CD14-positive monocyte (primary cell): ENCODE measurements at regions not wholly inside any gene's neighbourhood (a gene's known extent, or its start where the extent isn't known, plus 50 kb on each side); places are given as distances from the start of the nearest gene placed in this dataset.

Experiments used
- DNase-seq, 3 donors: peaks; one replicate each; pipeline ENCODE4 v3.0.0-alpha.2; 2011 to 2022
- H2AFZ ChIP-seq: 2 replicates; pipeline ENCODE4 v1.6.0; 2012; ENCODE audit warnings: mild to moderate bottlenecking, low read depth, low read length, inconsistent platforms; ENCODE audit not compliant: insufficient read depth, poor library complexity, severe bottlenecking
- H3K27ac ChIP-seq, 2 donors: 1 replicate in 1 of 2; 2 replicates in 1 of 2; pipeline ENCODE4 v1.5.1; 2012 to 2013; ENCODE audit warnings: low read length in 2 of 2, control low read depth in 1 of 2, inconsistent platforms in 1 of 2, low read depth in 1 of 2, mild to moderate bottlenecking in 1 of 2
- H3K27me3 ChIP-seq, 2 donors: one replicate each; pipeline versions ENCODE4 v1.6.0 to v1.6.1; 2011 to 2013; ENCODE audit warnings: low read length in 2 of 2; ENCODE audit not compliant: control insufficient read depth in 2 of 2, insufficient read depth in 2 of 2
- H3K36me3 ChIP-seq, 2 donors: replicated peaks in 1 of 2; 1 replicate in 1 of 2; 2 replicates in 1 of 2; pipeline versions ENCODE4 v1.5.1 to v1.6.1; 2012 to 2013; ENCODE audit warnings: low read length in 2 of 2, control low read depth in 1 of 2, inconsistent platforms in 1 of 2, mild to moderate bottlenecking in 1 of 2; ENCODE audit not compliant: insufficient read depth in 2 of 2, control insufficient read depth in 1 of 2
- H3K4me1 ChIP-seq, 2 donors: 1 replicate in 1 of 2; 2 replicates in 1 of 2; pipeline versions ENCODE4 v1.5.1 to v1.6.1; 2012 to 2013; ENCODE audit warnings: low read length in 2 of 2, control low read depth in 1 of 2, inconsistent platforms in 1 of 2, mild to moderate bottlenecking in 1 of 2, moderate library complexity in 1 of 2; ENCODE audit not compliant: insufficient read depth in 2 of 2, control insufficient read depth in 1 of 2
- H3K4me2 ChIP-seq: replicated peaks from 2 replicates; pipeline ENCODE3; 2012; ENCODE audit warnings: low read length, moderate library complexity, mild to moderate bottlenecking; ENCODE audit not compliant: poor library complexity, severe bottlenecking; ENCODE audit errors: extremely low read depth
- H3K4me3 ChIP-seq, 3 experiments: fragments of 200-600 bp in 1 of 3; sonication (generic) in 1 of 3; replicated peaks in 1 of 3; 1 replicate in 2 of 3; 2 replicates in 1 of 3; pipeline ENCODE4 v1.5.1; 2011 to 2013; ENCODE audit warnings: low read length in 3 of 3, mild to moderate bottlenecking in 3 of 3, control low read depth in 2 of 3, low read depth in 2 of 3, inconsistent platforms in 1 of 3, moderate library complexity in 1 of 3
- H3K79me2 ChIP-seq: 2 replicates; pipeline ENCODE4 v1.6.0; 2012; ENCODE audit warnings: mild to moderate bottlenecking, control low read depth, inconsistent platforms, low read length, moderate library complexity; ENCODE audit not compliant: insufficient read depth
- H3K9ac ChIP-seq: 2 replicates; pipeline ENCODE4 v1.6.0; 2017; ENCODE audit warnings: low read length, mild to moderate bottlenecking; ENCODE audit not compliant: insufficient read depth, poor library complexity, severe bottlenecking
- H3K9me3 ChIP-seq, 2 donors: replicated peaks in 1 of 2; 1 replicate in 1 of 2; 2 replicates in 1 of 2; pipeline versions ENCODE4 v1.5.1 to v1.6.1; 2012 to 2013; ENCODE audit warnings: low read length in 2 of 2, control low read depth in 1 of 2; ENCODE audit not compliant: control insufficient read depth in 1 of 2, insufficient read depth in 1 of 2
- H4K20me1 ChIP-seq: 2 replicates; pipeline ENCODE4 v1.6.0; 2012; ENCODE audit warnings: mild to moderate bottlenecking, low read length, control low read depth, moderate library complexity; ENCODE audit not compliant: insufficient read depth
- H3K27ac Mint-ChIP-seq, 7 donors: one replicate each; pipeline ENCODE4 v1.8.0; 2020; ENCODE audit warnings: mild to moderate bottlenecking in 7 of 7, mixed read lengths in 7 of 7, moderate library complexity in 6 of 7, inconsistent platforms in 2 of 7
- H3K27me3 Mint-ChIP-seq, 3 donors: one replicate each; pipeline ENCODE4 v1.8.0; 2021 to 2022; ENCODE audit warnings: low read depth in 3 of 3, mild to moderate bottlenecking in 3 of 3, mixed read lengths in 3 of 3, moderate library complexity in 3 of 3, inconsistent platforms in 1 of 3
- H3K36me3 Mint-ChIP-seq, 2 donors: one replicate each; pipeline ENCODE4 v1.8.0; 2020; ENCODE audit warnings: mixed read lengths in 2 of 2, inconsistent platforms in 1 of 2, mild to moderate bottlenecking in 1 of 2
- H3K4me1 Mint-ChIP-seq: one replicate; pipeline ENCODE4 v1.8.0; 2020; ENCODE audit warnings: mild to moderate bottlenecking, mixed read lengths
- H3K4me3 Mint-ChIP-seq, 2 donors: one replicate each; pipeline ENCODE4 v1.8.0; 2020; ENCODE audit warnings: mild to moderate bottlenecking in 2 of 2, mixed read lengths in 2 of 2, moderate library complexity in 1 of 2
- H3K9me3 Mint-ChIP-seq, 7 donors: one replicate each; pipeline ENCODE4 v1.8.0; 2020 to 2022; ENCODE audit warnings: mixed read lengths in 7 of 7, mild to moderate bottlenecking in 6 of 7, moderate library complexity in 6 of 7, inconsistent platforms in 2 of 7
- CTCF ChIP-seq: fragments of 200-600 bp; IDR thresholded peaks from one replicate; pipeline ENCODE4 v1.8.0; 2022; ENCODE audit warnings: antibody characterized with exemption, mild to moderate bottlenecking
- WGBS: methylation state at CpG from one replicate; pipeline ENCODE4 v1.1.5; 2013; ENCODE audit warnings: missing lambda C conversion rate; ENCODE audit not compliant: insufficient coverage; 5-methylcytosine and 5-hydroxymethylcytosine counted together
- intact Hi-C, 2 donors: fragments of 100-400 bp; cut with micrococcal nuclease; formaldehyde crosslinking; loops; one replicate each; pipeline versions ENCODE4 v1.15.0 to v1.15.1; 2023

DNA sequence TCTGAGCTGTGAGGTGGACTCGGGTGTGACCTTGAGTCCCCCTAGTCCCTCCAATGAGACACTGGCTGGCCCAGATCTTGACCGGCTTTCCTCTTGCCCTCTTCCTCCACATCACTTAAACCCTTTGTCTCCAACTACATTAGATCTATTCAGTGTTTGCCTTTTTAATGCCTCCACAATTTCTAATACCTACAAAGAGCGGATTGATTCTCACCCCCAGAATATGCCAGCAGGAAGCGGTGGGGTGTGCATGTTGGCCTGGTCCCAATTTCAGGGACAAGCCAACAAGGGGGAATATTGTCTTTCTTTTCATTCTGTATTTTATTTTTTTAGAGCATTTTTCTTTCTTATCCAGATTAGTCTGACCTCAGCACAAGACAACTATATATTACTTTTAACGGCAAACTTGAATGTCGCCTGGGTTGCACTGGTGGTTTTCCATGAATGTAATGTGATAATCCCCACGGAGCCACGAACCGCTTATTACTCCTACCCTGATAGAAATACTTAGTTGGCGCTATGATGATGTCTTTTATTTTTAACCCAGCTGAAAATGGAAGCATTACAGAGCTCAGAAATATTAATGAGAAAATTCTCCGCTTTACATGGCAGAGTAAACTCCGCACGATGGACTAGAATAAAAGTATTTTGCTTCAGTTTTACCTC is 68.5 kb upstream of the MYO10 start:
- Histone ChIP-seq H3K4me3 (no peak overlapping the region), H3K79me2 (no peaks in the 10 kb centered on the region), H2AFZ (no peak overlapping the region), H3K4me2 (no peak overlapping the region), H3K36me3 (no peaks in the 10 kb centered on the region), H3K27ac (no peak overlapping the region), H3K9ac (no peak overlapping the region), H4K20me1 (no peaks in the 10 kb centered on the region), H3K27me3 (no peaks in the 10 kb centered on the region), H3K9me3 (no peaks in the 10 kb centered on the region), H3K4me1 (no peaks in the 10 kb centered on the region)
- H3K4me3 Mint-ChIP-seq = no peak overlapping the region
- no peaks in the 10 kb centered on the region for H3K9me3 Mint-ChIP-seq
- no peak for TF ChIP-seq CTCF
- no peaks in the 10 kb centered on the region for H3K4me1 Mint-ChIP-seq
- H3K36me3 Mint-ChIP-seq = no peaks in the 10 kb centered on the region
- no peak overlapping the region for H3K27ac Mint-ChIP-seq
- DNase-seq = no peak
- intact Hi-C loops = no loop called here
- WGBS = 94% methylated on average over 4 of the region's 13 CpGs
- H3K27me3 Mint-ChIP-seq = peaks cover 2 to 4% (median 3%) of the 10 kb centered on the region in 3 donors

DNA sequence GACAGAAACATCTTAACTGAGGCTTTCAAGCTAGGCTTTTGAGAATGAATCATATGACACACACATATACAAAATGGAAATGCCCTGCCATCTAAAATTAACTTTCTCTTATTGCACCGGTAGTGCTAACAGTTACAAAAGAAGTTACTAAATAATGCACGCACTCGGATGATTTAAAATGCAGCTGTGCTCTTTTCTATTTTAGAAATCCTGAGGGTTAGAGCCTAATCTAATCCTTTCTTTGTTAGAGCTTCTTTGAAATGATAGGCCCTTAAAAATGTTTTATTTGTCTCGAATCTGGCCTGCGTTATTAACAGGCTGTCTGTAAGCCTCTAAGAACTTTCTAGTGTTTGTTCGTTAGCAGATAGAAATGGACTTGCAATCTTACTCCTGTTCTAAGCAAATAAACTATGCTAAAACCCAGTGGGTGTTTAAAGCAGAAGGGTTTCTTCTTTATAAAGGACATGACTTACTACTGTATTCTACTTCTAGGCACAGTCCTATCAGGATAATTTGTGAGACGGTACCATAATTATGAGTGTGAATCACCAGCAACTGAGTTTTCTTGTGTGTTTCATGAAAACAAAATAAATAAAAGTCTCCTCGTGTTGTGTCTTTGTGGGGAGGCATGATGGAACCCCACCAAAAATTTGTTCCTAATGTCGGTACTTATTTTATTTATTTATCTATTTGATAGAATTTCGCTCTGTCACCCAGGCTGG is 69.2 kb upstream of the MYO10 start:
- Histone ChIP-seq H3K4me1 (no peaks in the 10 kb centered on the region), H3K9me3 (no peaks in the 10 kb centered on the region), H3K27me3 (no peaks in the 10 kb centered on the region), H3K4me3 (no peak overlapping the region), H3K4me2 (no peak overlapping the region), H3K36me3 (no peaks in the 10 kb centered on the region), H4K20me1 (no peaks in the 10 kb centered on the region), H3K9ac (no peak overlapping the region), H2AFZ (no peak overlapping the region), H3K79me2 (no peaks in the 10 kb centered on the region), H3K27ac (no peak overlapping the region)
- no peak overlapping the region for H3K27ac Mint-ChIP-seq
- DNase-seq = no peak
- H3K4me1 Mint-ChIP-seq = no peaks in the 10 kb centered on the region
- H3K36me3 Mint-ChIP-seq = no peaks in the 10 kb centered on the region
- 100% methylated on average over 1 of the region's 10 CpGs for WGBS
- peaks cover 4 to 5% (median 4%) of the 10 kb centered on the region in 3 donors for H3K27me3 Mint-ChIP-seq
- no peak for TF ChIP-seq CTCF
- H3K9me3 Mint-ChIP-seq = no peaks in the 10 kb centered on the region
- no peak overlapping the region for H3K4me3 Mint-ChIP-seq
- intact Hi-C loops = no loop called here
